ENCODE measurements at regions not wholly inside any gene's neighbourhood (a gene's known extent, or its start where the extent isn't known, plus 50 kb on each side); places are given as distances from the start of the nearest gene placed in this dataset.
A peak's percentile ranks its signal among the peaks of the same experiment; 100 is the strongest.
"Not testable (repeated sequence)": the region's sequence is repeated elsewhere in the genome, so short reads cannot be mapped to it uniquely, and the experiment has no call there.

DNA sequence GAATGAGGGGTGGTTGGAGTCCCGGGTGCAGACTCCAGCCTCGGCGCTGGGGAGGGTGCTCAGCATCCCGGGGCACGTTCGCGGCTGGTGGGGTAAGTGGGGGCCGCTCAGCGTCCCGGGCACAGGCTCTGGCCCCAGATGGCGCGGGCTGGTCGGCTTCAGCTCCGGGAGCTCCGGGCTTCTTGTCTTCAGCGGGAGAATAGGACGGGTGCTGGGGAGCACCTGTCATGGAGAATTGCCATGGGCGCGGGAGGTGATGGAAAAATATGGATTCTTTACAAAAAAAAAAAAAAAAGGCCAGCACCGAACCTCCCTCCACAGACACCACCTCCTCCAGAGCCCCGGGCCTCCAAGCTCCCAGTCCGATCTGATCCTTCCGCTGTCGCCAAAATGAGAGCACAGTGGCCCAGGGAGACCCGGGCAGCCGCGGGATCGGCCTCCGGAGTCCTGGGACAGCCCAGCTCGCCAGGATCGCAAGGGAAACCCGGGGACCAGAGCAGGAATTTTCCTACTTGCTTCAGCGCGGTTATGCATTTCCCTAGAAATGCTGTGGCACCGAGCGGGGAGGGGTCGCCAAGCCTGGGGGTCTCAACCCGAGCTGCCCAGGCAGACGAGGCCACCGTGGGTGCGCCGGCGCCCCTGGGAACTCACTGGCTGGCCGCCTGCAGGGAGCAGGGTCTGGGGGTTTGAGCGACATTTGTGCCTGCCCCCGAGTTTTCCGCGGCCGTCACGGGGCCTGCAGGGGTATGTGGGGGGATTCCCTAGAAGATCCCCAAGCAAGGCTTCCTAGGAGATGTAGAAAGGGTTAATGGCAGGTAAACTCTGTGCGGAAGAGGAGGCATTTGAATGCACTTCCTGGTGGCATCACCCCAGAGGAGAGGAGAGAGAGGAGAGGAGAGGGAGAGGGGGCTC is 1336.9 kb downstream of the BRD1 start:
- DNase-seq (ENCODE audit: low spot score), result no peak

DNA sequence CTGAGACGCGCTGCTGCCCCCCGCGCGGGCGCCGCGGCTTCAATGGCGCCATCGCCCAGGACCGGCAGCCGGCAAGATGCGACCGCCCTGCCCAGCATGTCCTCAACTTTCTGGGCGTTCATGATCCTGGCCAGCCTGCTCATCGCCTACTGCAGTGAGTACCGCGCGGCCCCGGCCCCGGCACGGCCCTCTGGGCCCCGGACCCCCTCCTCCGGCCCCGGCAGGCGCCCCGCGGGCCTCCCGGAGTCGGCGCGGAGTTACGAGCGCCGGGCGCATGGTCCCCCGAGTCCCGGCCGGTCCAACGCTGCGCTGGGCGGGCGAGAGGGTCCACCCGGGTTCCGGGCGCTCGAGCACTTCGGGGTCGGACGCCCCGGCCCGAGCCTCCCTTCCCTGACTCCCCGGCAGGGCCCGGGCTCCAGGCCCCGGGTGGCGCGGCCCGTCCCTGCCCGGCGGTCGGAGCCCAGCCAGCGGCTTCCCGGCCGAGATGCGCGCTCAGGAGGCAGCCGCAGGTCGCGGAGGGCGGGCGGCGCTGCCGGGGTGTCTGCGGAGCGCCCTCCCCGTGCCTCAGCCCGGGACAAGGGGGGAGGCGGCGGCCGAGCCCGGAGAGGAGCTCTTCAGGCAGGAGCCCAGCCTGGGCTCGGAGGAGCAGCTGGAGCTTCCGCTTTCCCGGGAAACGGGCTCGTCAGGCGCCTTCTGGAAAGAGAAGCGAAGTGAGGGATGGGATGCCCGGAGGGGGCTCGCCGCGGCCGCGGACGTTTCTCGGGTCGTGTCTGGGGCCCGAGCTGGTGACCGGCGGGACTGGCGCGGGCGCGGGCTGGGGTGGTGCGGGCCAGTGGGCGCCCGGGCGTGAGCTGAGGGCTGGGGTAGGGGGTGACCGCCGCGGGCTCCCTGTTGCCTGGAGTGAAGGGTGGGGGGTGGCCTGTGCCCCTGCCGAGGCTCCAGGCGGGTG is 1337.8 kb downstream of the BRD1 start:
- no peak for DNase-seq (ENCODE audit: low spot score)

DNA sequence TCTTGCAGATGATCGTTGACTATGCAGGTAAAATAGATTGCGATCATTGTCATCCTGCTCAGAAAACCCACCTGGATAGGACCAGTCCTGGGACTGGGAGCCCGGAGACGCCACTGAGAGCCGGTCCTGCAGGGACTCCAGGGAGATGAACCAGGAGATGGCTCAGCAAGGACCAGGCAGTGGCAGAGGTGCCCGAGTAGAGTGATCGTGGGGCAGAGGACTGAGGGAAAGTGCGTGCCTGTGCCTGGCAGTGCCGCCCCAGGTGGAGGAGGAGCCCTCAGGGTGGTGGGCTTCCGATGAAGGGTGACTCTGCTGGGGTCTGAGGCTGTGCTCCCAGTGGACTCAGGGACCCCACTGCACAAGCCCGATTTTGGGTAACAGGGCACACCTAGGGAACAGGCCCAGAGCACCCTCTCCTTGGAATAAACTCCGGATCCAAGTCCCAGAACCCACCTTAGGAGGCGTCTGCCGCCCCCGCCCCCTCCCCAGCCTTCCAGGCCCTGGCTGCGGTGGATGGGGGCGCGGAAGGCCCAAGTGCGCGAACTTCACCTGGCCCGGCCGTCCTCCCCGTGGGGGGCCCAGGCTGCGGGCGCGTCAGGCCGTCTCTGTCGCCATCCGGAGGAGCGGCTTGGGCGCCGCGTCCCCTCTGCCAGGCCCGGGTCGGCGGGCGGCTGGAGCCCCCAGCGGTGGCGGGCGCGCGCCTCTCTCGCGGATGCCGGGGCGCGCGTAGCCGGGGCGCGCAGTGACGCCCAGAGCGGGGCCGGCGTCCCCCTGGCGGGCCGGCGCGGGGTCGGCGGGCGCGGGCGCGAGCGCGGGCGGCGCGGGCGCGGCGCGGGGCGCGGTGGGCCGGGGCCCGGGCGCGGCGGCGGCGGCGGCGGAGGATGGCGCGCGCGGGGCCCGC is 1338.8 kb downstream of the BRD1 start:
- DNase-seq (ENCODE audit: low spot score), result no peak

DNA sequence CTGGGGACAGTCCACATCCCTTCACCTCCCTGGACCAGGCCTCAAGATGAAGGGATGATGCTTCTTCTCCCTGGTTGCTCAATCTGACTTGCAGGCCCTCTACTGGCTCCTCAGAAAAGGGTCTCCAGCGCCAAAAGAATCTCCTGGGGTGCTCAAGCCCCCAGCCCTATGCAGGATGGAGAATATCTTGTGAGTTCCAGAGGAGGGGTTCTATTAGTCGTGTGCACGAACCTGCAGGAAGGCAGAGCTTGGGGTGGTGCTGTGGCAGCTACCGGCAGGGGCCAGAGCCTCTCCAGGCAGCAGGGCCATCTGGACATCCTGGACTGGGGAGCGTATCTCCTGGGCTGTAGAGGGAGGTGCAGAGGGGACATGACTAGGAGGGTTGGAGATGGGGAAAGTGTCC is 1339.5 kb downstream of the BRD1 start:
- no peak for DNase-seq (ENCODE audit: low spot score)

DNA sequence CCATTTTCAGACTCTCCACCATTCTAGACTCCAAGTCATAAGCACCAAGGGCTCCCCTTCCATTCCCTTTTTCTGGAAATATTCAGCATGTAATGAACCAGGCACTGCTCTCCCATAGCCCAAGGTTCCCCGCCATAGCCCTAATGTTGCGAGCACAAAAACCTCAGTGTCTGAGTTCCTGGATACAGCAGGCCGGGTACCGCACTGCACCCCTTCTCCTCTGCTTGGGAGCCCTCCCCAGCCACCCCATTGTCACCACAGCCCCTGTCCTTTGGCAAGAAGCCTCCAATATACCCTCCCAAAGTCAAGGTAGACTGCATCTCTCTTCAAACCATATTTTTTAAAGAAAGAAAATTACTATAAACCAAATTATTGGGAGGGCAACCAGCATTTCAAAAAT is 1341.1 kb downstream of the BRD1 start:
- no peak for DNase-seq (ENCODE audit: low spot score)

DNA sequence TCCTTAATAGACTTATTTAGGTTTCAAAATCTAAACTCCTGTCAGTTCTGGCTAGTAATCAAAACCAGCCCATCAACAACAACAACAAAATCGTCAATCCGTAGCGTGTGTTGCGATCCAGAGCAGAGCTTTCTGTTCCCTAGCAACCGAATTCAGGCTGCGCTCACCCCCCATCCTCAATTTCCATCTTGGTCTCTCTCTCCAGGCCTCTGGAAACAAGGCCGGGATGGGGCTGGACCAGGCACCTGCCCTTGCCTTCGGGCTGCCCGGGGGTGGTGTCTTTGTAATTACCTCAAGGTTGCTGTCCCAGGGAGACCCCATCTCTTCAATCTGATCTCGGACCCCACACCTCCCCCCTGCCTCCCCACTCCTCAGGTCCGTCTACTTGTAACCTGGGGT is 1341.5 kb downstream of the BRD1 start:
- no peak for DNase-seq (ENCODE audit: low spot score)

DNA sequence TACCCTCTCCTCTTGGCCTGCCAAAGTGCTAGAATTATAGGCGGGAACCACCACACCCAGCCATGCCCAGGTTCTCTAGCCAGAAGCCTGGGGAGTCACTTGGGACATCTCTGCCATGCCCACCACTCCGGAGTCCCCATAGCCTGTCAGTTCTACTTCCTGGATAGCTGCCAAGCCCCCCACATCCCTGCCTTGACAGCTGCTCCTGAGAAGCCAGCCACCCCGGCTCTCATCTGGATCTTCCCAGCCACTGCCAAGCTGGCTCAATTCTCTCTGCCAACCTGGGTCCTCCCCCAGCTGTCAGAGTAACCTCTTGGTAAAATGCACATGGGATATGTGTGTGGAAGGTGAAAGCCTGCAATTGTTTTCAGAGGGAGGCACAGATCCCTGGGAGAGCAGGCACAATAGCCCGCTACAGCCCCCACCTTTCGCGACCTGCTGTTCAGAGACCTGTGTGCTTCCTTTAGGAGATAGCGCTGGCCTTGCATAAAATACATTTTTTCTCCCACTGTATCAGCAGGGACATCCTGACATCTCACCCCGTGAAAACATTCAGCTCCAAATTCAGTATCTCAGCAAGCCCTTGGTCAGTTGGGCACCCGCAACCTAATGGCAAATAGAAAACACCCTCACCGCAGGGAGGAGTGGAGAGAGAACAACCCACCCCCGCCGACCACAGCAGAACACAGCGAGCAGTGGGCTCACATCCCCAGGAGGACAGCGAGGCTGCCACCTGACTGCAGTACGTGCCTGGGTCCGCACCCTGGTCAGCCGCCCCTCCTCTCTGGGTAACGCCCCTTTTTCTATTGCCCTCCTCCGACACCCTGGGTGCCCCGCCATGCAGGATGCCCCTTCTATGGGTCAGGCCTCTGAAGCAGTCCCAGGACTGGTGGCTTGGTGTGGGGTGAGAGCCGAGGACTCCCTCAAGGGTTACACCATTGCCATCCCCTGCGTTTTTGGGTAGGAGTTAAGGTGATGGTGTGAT is 1342.2 kb downstream of the BRD1 start:
- DNase-seq (ENCODE audit: low spot score), result peak; percentile 17

DNA sequence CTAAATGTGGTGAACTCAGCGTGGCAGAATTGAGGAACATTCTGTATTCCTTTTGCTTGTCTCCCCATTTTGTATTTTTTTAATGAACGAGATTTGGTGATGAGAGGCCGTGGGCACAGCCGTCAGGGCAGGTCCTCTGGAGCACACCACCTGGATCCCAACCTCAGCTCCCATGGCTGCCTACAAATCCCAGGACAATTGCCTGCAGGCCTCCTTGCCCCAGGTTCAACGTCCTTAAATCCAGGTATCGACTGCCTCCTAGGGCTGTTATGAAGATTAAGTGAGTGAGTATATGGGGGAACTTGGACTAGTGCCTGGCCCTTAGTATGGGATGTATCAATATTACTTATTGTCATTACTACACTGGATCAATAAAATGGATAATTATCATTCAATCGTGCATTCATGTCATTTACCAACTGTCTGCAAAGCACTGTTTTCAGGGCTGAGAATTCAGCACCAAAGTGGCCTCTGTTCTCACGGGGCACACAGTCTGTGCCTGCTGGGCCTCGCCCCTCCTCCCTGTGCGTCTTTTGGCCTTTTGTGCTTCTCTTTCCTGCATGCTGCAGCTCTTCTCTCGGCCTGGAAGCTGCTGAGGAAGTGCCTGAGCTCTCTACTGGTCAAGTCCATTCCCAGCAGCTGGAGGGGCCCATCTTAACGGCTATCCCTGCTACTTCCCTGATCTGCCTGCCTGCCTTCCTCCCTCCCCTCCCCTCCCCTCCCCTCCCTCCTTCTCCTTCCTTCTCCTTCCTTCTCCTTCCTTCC is 1343.7 kb downstream of the BRD1 start:
- no peak for DNase-seq (ENCODE audit: low spot score)

DNA sequence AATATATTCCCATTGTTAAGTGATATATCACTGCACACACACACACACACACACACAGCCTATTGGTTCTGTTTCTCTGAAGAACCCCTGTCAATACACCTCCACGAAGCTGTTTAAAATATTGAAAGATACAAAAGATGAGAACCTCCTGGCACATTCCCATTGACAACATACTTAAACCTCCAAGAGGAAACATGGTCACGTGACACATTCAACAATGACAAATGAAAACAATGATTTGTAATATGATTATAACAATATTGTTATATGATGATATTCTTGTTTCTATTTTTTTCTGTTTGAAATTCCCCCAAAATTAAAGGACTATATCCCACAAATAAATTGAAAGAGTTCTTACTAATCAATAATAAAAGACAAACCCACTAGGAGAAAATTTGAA is 1344.9 kb downstream of the BRD1 start:
- DNase-seq (ENCODE audit: low spot score), result no peak

DNA sequence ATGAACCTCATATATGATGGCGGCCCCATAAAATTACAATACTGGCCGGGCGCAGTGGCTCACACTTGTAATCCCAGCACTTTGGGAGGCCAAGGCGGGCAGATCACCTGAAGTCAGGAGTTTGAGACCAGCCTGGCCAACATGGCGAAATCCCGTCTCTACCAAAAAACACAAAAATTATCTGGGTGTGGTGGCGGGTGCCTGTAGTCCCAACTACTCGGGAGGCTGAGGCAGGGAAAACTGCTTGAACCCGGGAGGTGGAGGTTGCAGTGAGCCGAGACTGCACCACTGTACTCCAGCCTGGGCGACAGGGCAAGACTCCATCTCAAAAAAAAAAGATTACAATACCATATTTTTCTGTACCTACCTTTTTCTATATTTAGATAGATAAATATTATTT is 1345.5 kb downstream of the BRD1 start:
- not testable (repeated sequence) for DNase-seq (ENCODE audit: low spot score)

DNA sequence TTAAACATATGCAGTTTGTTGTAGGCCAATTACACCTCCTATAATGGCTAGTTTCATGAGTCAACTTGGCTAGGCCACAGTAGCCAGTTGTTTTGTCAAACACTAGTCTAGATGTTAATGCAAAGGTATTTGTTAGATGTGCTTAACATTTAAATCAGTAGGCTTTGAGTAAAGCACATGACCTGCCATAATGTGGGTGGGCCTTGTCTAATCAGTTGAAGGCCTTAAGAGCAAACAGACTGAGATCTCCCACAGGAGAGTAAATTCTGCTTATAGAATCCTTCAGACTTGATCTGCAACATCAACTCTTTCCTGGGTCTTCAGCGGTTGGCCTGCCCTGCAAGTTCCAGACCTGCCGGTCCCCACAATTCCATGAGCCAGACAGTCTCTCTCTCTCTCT is 1345.9 kb downstream of the BRD1 start:
- DNase-seq (ENCODE audit: low spot score), result no peak

DNA sequence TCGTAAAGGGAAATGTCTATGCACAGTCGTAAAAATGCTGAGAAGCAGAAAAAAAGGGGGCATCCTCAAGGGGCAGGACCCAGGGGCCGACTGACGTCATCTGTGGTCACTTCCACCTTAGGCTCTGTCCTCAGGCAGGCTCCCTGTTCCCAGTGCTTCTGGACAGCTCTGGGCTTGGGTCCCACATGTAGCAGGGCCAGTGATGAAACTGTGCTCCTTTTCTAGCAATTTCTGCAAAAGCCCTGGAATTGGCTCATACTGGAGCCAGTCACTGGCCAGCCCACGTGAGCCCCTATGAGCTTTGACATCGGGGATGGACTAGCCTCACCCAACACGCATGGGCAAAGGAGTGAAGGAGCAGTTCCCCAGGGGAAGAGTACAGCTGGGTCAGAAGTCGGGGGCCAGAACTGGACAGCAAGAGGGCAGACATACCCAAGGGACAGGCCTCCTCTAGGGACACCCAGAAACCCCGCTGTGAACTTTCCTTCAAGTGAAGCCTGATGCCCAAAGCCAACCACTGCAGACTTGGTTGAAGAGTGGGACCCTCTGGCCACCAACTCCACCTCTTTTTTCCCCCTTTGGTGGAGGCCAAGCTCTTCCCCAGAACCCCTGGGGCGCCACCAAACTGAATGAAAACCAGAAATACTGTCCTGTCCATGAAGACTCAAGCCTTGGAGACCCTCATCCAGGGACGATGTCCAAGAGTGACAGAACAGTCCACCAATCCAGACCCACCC is 1349.0 kb downstream of the BRD1 start:
- DNase-seq (ENCODE audit: low spot score), result no peak

DNA sequence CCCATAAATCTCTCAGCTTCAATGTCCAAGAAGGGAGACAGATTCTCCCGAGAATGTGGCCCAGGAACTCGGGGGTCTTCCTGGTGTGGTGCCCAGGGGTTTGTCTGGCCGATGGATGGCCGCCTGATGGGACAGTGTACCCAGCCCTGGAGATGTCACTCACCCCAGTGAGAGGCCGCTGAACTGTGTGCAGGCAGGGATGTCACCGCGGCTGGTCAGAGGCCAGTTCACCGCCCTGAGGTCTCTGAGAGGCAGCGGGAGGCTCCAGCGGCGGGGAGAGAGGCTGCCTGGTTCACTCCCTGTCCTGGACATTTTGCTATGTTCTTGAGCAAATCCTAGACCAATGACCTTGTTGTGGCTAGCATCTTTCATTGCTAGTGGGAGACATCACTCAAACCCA is 1349.5 kb downstream of the BRD1 start:
- DNase-seq (ENCODE audit: low spot score), result no peak

DNA sequence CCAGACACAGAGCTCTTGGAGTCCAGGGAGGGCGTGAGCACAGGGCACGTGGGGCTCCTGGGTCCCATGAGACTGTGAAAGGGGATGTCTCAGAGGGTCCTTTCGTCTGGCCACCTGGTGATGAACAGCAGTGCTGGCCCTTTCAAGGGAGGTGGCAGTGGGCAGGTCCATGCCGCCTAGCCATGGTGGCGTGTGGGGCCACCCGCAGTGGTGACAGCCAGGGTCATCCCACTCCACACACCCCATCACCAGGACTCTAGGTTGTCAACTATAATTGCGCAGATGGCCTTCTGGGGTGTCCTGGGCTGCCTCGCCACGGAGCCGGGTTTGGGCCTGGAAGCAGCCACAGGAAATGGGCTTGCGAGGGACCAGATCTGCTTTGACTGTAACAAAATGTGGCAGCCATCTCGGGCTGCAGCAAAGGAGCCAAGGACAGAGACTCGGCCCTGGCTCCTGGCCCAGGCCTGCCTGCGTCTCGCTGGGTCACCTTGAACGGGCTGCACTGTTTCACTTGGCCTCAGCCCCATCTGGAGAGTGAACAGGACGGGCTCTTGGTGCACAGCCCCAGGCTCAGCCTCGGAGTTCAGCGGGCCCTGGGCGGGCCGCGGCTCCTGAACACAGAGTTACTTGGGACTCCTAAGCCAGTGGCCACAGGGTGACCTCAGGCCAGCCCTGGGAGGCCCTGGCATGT is 1350.5 kb downstream of the BRD1 start:
- no peak for DNase-seq (ENCODE audit: low spot score)

DNA sequence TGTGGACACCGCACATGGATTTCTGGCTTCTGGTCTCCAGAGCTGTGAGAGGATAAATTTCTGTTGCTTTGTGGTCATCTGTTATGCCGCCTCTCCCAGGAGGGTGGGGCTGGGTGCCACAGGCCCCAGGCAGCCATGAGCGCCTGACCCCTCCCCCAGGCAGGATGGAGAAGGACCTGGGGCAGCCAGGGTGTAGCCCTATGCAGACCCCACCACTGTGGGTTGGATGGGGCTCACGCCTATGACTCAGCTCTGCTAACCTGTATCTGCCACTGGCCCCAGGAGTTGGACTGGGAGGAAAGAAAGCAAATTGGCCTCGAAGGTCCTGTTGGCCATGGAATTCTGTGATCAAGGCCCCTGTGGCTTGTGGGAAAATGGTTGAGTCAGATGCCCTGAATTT is 1351.1 kb downstream of the BRD1 start:
- no peak for DNase-seq (ENCODE audit: low spot score)

DNA sequence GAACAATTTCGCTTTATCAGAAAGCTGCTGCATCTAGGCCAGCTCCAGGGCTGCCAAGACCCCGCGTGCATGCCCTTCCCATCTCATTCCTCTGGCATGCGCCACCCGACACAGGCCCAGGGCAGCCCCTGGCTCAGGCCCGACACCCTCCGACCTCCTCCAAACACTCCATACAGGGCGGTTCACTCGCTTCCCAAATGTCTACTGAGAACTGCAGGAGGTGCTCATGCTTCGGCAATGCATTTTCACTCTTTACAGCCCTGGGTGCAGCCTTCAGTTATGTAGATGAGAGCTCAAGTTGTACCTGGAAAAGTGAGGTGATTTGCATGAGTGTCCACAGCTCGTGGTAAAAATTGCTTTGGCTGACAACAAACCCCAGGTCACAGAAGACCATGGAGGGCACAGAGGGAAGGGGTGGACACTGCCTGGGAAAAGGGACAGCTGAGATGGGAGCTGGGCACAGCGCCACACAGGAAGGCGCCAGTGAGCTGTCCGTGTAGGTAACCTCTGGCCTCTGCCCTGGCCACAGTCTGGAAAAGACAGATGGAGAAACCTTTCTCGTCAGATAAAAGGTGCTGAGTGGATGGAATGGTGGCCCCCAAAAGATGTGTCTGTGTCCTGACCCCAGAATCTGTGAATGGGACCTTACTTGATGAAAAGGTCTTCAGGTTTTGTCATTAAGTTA is 1351.9 kb downstream of the BRD1 start:
- no peak for DNase-seq (ENCODE audit: low spot score)

DNA sequence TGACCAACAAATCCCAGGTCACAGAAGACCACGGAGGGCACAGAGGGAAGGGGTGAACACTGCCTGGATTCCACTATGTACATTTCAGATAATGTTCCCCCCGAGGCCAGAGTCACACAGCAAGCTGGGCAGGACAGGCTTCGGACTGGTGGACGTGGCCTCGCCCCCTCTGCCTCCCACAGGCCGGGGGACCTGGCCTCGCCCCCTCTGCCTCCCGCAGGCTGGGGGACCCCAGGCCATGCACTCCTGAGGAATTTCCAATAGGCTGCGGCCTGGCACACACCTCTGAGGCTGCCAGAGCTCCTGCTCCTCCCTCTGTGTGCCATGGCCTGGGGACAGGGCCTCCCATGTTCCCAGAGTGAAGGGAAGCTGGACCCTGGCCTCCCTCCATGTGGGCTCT is 1352.8 kb downstream of the BRD1 start:
- no peak for DNase-seq (ENCODE audit: low spot score)

DNA sequence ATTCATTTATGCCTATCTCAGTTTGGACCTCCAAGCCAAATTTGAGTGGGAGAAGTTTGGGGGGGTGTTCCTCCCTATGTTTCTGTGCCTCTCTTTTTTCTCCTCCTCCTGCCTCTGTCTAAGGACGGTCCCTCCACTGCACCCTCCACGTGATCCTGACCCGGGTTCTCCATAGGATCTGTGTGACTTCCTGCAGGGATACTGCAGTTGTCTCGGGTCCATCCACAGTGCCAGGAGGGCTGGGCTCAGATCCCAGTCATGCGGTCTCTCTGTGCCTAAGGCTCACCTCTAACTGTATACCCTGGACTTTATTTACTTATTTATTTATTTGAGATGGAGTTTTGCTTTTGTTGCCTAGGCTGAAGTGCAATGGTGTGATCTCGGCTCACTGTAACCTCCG is 1354.5 kb downstream of the BRD1 start:
- no peak for DNase-seq (ENCODE audit: low spot score)

All from SW480 (cell line).